HUES48 (cell line): ENCODE measurements at regions not wholly inside any gene's neighbourhood (a gene's known extent, or its start where the extent isn't known, plus 50 kb on each side); places are given as distances from the start of the nearest gene placed in this dataset.

ENCODE experiments used
- H3K27ac ChIP-seq: one replicate; pipeline ENCODE4 v1.7.0; 2013; ENCODE audit warnings: low read depth, low read length, inconsistent platforms
- H3K27me3 ChIP-seq: 2 replicates; pipeline ENCODE4 v1.6.1; 2013; ENCODE audit warnings: mild to moderate bottlenecking, low read length; ENCODE audit not compliant: control insufficient read depth, insufficient read depth
- H3K36me3 ChIP-seq: 2 replicates; pipeline ENCODE4 v1.6.1; 2013; ENCODE audit warnings: low read length; ENCODE audit not compliant: control insufficient read depth, insufficient read depth
- H3K4me1 ChIP-seq: 2 replicates; pipeline ENCODE4 v1.6.1; 2013; ENCODE audit warnings: mild to moderate bottlenecking, low read length; ENCODE audit not compliant: control insufficient read depth, insufficient read depth
- H3K4me3 ChIP-seq: 2 replicates; pipeline ENCODE4 v1.5.1; 2013; ENCODE audit warnings: mild to moderate bottlenecking, low read depth, low read length
- H3K9ac ChIP-seq: 2 replicates; pipeline ENCODE4 v1.6.1; 2013; ENCODE audit warnings: mild to moderate bottlenecking, low read depth, low read length, moderate library complexity
- H3K9me3 ChIP-seq: 2 replicates; pipeline ENCODE4 v1.6.1; 2013; ENCODE audit warnings: low read length; ENCODE audit not compliant: control insufficient read depth, insufficient read depth

- no peaks in the 10 kb centered on the region for H3K36me3 ChIP-seq
- peak overlapping the region; percentile 9; the same call in 1 of the 2 replicates for H3K9ac ChIP-seq
- peak overlapping the region; percentile 24 for H3K4me3 ChIP-seq
- H3K27me3 ChIP-seq = no peaks in the 10 kb centered on the region
- H3K4me1 ChIP-seq = peaks cover 6% of the 10 kb centered on the region
- H3K9me3 ChIP-seq = peaks cover 3% of the 10 kb centered on the region; the same call in 1 of the 2 replicates
- H3K27ac ChIP-seq = peak overlapping the region; percentile 69
Measured at GRCh38 chr17:427891-428290, 75.3 kb upstream of the RPH3AL start.

GRCh38 chr17:427327-427726 is 74.7 kb upstream of the RPH3AL start:
- H3K9ac ChIP-seq = peak overlapping the region; percentile 9; the same call in 1 of the 2 replicates
- H3K4me1 ChIP-seq = peaks cover 6% of the 10 kb centered on the region
- peak overlapping the region; percentile 81 for H3K27ac ChIP-seq
- peaks cover 3% of the 10 kb centered on the region; the same call in 1 of the 2 replicates for H3K9me3 ChIP-seq
- H3K27me3 ChIP-seq = no peaks in the 10 kb centered on the region
- peak overlapping the region; percentile 24 for H3K4me3 ChIP-seq
- no peaks in the 10 kb centered on the region for H3K36me3 ChIP-seq

- H3K27me3 ChIP-seq = no peaks in the 10 kb centered on the region
- no peak overlapping the region for H3K27ac ChIP-seq
- H3K9me3 ChIP-seq = no peaks in the 10 kb centered on the region
- peaks cover 3% of the 10 kb centered on the region; the same call in 1 of the 2 replicates for H3K4me1 ChIP-seq
- H3K4me3 ChIP-seq = no peak overlapping the region
- no peak overlapping the region for H3K9ac ChIP-seq
- no peaks in the 10 kb centered on the region for H3K36me3 ChIP-seq
Measured at GRCh38 chr17:422196-422930, 69.8 kb upstream of the RPH3AL start.

- Histone ChIP-seq H3K4me3 (no peak overlapping the region), H3K27me3 (no peaks in the 10 kb centered on the region), H3K27ac (no peak overlapping the region), H3K4me1 (peaks cover 3% of the 10 kb centered on the region; the same call in 1 of the 2 replicates), H3K9me3 (no peaks in the 10 kb centered on the region), H3K9ac (no peak overlapping the region), H3K36me3 (no peaks in the 10 kb centered on the region)
Measured at GRCh38 chr17:420479-421175, 68.0 kb upstream of the RPH3AL start.

GRCh38 chr17:419073-419735 is 66.6 kb upstream of the RPH3AL start:
- no peak overlapping the region for H3K9ac ChIP-seq
- H3K9me3 ChIP-seq = no peaks in the 10 kb centered on the region
- no peak overlapping the region for H3K27ac ChIP-seq
- peaks cover 2% of the 10 kb centered on the region; the same call in 1 of the 2 replicates for H3K36me3 ChIP-seq
- peaks cover 3% of the 10 kb centered on the region; the same call in 1 of the 2 replicates for H3K4me1 ChIP-seq
- H3K27me3 ChIP-seq = no peaks in the 10 kb centered on the region
- H3K4me3 ChIP-seq = no peak overlapping the region

GRCh38 chr17:418421-418751 is 65.8 kb upstream of the RPH3AL start:
- H3K4me3 ChIP-seq = no peak overlapping the region

GRCh38 chr17:417691-418420 is 65.2 kb upstream of the RPH3AL start:
- no peaks in the 10 kb centered on the region for H3K9me3 ChIP-seq
- H3K4me1 ChIP-seq = peaks cover 3% of the 10 kb centered on the region; the same call in 1 of the 2 replicates
- H3K27ac ChIP-seq = no peak overlapping the region
- H3K4me3 ChIP-seq = no peak overlapping the region
- H3K36me3 ChIP-seq = peaks cover 6% of the 10 kb centered on the region; the same call in 1 of the 2 replicates
- H3K27me3 ChIP-seq = no peaks in the 10 kb centered on the region
- H3K9ac ChIP-seq = no peak overlapping the region

More at GRCh38 chr17:418421-418751, 65.8 kb upstream of the RPH3AL start:
- no peaks in the 10 kb centered on the region for H3K27me3 ChIP-seq
- H3K9ac ChIP-seq = no peak overlapping the region
- H3K27ac ChIP-seq = no peak overlapping the region
- peaks cover 6% of the 10 kb centered on the region; the same call in 1 of the 2 replicates for H3K36me3 ChIP-seq
- H3K4me1 ChIP-seq = peaks cover 3% of the 10 kb centered on the region; the same call in 1 of the 2 replicates
- H3K9me3 ChIP-seq = no peaks in the 10 kb centered on the region

- Histone ChIP-seq H3K27ac (no peak overlapping the region), H3K9ac (no peak overlapping the region), H3K9me3 (no peaks in the 10 kb centered on the region), H3K4me1 (no peaks in the 10 kb centered on the region), H3K27me3 (no peaks in the 10 kb centered on the region), H3K36me3 (peaks cover 6% of the 10 kb centered on the region; the same call in 1 of the 2 replicates), H3K4me3 (no peak overlapping the region)
Measured at GRCh38 chr17:416293-417206, 63.9 kb upstream of the RPH3AL start.

GRCh38 chr17:413706-414380 is 61.2 kb upstream of the RPH3AL start:
- Histone ChIP-seq H3K27ac (no peak overlapping the region), H3K4me3 (no peak overlapping the region), H3K9me3 (no peaks in the 10 kb centered on the region), H3K36me3 (peaks cover 6% of the 10 kb centered on the region; the same call in 1 of the 2 replicates), H3K4me1 (peaks cover 4% of the 10 kb centered on the region; the same call in 1 of the 2 replicates), H3K9ac (no peak overlapping the region), H3K27me3 (no peaks in the 10 kb centered on the region)
